CD4-positive, alpha-beta T cell treated with Interleukin-12 subunit alpha and Interleukin-12 subunit beta, for 1 hour (primary cell): ENCODE measurements at regions not wholly inside any gene's neighbourhood (a gene's known extent, or its start where the extent isn't known, plus 50 kb on each side); places are given as distances from the start of the nearest gene placed in this dataset.

Source experiments
- DNase-seq: peaks from one replicate; pipeline ENCODE4 v3.0.0-alpha.2; 2020

- DNase-seq, result no peak
Observed at GRCh38 chr5:73254642-73255041, 81.6 kb downstream of the TMEM174 start.

GRCh38 chr5:73253047-73253660, 80.2 kb downstream of the TMEM174 start:
- no peak for DNase-seq

- DNase-seq, result no peak
Observed at GRCh38 chr5:73250645-73251044, 77.7 kb downstream of the TMEM174 start.

- DNase-seq, result no peak
Observed at GRCh38 chr5:73242735-73243134, 69.7 kb downstream of the TMEM174 start.

GRCh38 chr5:73238873-73239272, 65.9 kb downstream of the TMEM174 start:
- no peak for DNase-seq

GRCh38 chr5:73236541-73237128, 63.6 kb downstream of the TMEM174 start:
- no peak for DNase-seq

- DNase-seq, result no peak
Observed at GRCh38 chr5:73234204-73234555, 61.2 kb downstream of the TMEM174 start.

- DNase-seq, result no peak
Observed at GRCh38 chr5:73233461-73234203, 60.6 kb downstream of the TMEM174 start.

GRCh38 chr5:73233053-73233460, 60.1 kb downstream of the TMEM174 start:
- no peak for DNase-seq

- DNase-seq, result no peak
Observed at GRCh38 chr5:73232266-73233041, 59.5 kb downstream of the TMEM174 start.

- no peak for DNase-seq
Observed at GRCh38 chr5:73231246-73231778, 58.3 kb downstream of the TMEM174 start.

- no peak for DNase-seq
Observed at GRCh38 chr5:73230264-73231245, 57.6 kb downstream of the TMEM174 start.

GRCh38 chr5:73229271-73229670, 56.3 kb downstream of the TMEM174 start:
- DNase-seq, result no peak

- no peak for DNase-seq
Observed at GRCh38 chr5:73228052-73228451, 55.1 kb downstream of the TMEM174 start.
